ENCODE measurements at regions not wholly inside any gene's neighbourhood (a gene's known extent, or its start where the extent isn't known, plus 50 kb on each side); places are given as distances from the start of the nearest gene placed in this dataset.

- TF ChIP-seq CTCF (IDR thresholded peaks at IDR 0.05; ENCODE audit: insufficient read depth, low read length): no peak
- no peak for TF ChIP-seq SPI1 (IDR thresholded peaks at IDR 0.05; ENCODE audit: borderline replicate concordance, low read depth)
- TF ChIP-seq POLR2AphosphoS5 (IDR thresholded peaks at IDR 0.05; ENCODE audit: low read depth): no peak
- TF ChIP-seq REST (IDR thresholded peaks at IDR 0.05; ENCODE audit: insufficient replicate concordance, low read depth): no peak
Measured at GRCh38 chr15:98506172-98506571, 142.2 kb upstream of the IGF1R start.
